ENCODE measurements at regions not wholly inside any gene's neighbourhood (a gene's known extent, or its start where the extent isn't known, plus 50 kb on each side); places are given as distances from the start of the nearest gene placed in this dataset.

DNA sequence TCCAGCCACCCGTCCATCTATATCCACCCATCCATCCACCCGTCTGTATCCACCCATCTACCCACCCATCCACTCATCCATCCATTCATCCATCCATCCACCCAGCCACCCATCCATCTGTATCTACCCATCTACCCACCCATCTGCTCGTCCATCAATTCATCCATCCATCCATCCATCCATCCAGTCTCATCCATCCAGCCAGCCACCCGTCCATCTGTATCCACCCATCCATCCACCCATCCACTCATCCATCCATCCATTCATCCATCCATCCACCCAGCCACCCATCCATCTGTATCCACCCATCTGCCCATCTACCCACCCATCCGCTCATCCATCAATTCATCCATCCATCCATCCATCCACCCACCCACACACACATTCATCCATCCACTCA is 73.2 kb downstream of the UNCX start:
- TF ChIP-seq, protein P1, sequence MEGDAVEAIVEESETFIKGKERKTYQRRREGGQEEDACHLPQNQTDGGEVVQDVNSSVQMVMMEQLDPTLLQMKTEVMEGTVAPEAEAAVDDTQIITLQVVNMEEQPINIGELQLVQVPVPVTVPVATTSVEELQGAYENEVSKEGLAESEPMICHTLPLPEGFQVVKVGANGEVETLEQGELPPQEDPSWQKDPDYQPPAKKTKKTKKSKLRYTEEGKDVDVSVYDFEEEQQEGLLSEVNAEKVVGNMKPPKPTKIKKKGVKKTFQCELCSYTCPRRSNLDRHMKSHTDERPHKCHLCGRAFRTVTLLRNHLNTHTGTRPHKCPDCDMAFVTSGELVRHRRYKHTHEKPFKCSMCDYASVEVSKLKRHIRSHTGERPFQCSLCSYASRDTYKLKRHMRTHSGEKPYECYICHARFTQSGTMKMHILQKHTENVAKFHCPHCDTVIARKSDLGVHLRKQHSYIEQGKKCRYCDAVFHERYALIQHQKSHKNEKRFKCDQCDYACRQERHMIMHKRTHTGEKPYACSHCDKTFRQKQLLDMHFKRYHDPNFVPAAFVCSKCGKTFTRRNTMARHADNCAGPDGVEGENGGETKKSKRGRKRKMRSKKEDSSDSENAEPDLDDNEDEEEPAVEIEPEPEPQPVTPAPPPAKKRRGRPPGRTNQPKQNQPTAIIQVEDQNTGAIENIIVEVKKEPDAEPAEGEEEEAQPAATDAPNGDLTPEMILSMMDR (conservative IDR thresholded peaks at IDR 0.05 in 1 of 2, IDR thresholded peaks at IDR 0.05 in 1 of 2; ENCODE audit: low read depth in 1 of 2, low read length in 2 of 2), result no peak
- no peak for TF ChIP-seq EZH2 (IDR thresholded peaks at IDR 0.05; ENCODE audit: low read length, missing control alignments)
